HG02610 (cell line): ENCODE measurements at regions not wholly inside any gene's neighbourhood (a gene's known extent, or its start where the extent isn't known, plus 50 kb on each side); places are given as distances from the start of the nearest gene placed in this dataset.

Source experiments
- ATAC-seq: cut with Tn5 transposase; IDR thresholded peaks from one replicate; pipeline ENCODE4 v1.9.1; 2021; ENCODE audit warnings: mild to moderate bottlenecking, moderate library complexity; ENCODE audit not compliant: unreplicated experiment

DNA sequence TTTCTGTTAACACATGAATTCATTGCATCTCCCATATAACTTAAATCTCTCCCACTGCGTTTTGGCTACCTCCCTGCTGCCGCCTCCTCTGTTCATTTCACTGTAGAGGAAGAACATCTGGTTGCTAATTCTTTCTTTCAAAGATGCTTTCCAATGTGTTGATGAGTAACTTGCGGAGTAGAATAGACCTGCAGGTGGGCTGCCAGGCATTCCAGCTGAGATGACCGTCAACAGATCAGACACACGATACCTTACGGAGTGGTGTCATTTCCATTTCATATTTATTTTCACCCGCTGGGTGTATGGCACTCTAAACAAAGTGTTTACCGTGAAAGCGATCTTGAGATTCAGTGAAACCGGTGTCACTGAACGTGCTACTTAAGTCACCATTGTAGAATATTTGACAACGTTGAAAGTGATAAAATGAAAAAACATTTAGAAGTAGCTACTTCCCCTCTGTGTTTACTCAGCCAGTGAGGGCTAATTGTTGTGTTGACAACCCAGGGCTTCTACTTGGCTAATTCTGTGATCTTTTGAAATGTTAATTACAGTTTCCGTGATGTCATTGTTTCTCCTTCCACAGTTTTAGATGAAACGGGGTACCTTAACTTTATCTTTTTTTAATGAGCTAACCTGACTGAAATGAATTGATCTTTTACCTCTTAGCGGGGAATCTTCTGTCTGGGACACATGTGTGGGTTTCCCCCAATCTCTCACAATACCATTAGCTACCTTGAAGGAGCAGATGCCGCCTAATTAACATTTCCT lies 228.5 kb upstream of the ARGLU1 start:
- no peak for ATAC-seq

DNA sequence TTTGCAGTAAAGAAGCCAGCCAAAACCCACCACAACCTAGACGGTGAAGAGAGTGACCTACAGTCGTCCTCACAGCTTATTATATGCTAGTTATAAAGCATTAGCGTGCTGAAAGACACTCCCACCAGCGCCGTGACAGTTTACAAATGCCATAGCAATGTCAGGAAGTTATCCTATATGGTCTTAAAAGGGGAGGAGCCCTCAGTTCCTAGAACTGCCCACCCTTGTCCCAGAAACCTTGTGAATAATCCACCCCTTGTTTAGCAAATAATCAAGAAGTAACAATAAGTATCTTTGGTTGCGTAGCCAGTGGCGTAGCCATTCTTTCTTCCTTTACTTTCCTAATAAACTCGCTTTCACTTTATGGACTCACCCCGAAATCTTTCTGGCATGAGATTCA lies 227.9 kb upstream of the ARGLU1 start:
- ATAC-seq: no peak

DNA sequence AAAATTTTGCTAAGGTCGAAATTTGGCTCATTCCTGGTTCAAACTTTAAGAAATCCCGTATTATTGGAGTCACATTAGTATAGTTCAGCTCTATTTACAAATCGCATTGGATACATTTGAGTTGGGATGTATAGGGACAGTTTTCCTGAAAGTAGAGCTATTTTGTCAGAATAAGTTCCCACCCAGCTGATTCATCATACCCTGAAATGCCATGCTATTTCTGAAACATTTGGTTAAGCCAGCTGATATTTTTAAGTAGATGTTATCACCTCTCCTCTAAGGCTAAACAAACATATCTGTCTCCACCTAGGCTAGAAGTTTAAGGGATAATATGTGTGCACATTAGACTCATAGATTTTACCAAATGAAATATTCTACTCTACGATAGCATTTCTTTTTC lies 226.2 kb upstream of the ARGLU1 start:
- no peak for ATAC-seq

DNA sequence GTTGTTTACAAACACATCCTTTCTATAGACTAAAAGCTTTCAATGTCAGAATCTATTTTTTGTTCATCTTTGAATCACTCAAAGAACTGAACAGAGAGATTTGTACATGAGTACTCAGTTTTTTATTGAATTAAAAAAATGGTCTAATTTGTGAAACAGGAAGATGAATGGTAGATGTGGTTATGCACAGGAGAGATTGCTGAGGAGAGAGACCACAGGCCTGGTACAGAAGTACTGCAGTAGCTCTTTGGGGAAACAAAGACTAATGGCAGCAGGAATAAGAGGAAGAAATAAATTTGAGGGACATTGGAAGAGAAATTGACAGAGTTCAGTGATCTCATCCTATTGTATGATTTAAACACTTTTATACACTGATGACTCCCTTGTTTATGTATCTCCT lies 222.0 kb upstream of the ARGLU1 start:
- no peak for ATAC-seq

DNA sequence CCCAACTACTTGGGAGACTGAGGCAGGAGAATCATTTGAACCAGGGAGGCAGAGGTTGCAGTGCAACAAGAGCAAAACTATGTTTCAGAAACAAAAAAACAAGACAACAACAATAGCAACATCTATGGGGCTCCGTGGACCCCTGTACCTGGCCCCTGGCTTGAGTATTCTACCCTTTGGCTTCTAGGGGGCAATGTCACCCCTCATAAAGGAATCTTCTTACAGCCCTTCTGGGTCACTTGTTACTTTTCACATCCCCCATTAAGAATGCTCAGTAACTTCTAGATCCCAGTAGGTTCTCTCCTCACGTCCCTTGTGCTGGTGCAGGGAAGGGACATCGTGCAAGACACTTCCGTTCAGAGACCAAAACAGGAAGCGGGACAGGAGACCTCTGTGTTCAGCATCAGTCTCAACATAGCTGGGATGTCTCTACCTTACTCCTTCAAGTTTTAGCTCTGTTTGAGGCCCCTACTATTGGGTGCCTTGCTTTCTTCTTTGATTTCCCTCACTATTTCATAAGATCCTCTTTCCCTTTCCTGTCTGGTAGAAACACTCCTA lies 218.1 kb upstream of the ARGLU1 start:
- no peak for ATAC-seq

- ATAC-seq: no peak
These were observed 206.7 kb upstream of the ARGLU1 start for GRCh38 chr13:106774621-106775020.

- ATAC-seq: no peak
These were observed 204.2 kb upstream of the ARGLU1 start for GRCh38 chr13:106772006-106772601.

DNA sequence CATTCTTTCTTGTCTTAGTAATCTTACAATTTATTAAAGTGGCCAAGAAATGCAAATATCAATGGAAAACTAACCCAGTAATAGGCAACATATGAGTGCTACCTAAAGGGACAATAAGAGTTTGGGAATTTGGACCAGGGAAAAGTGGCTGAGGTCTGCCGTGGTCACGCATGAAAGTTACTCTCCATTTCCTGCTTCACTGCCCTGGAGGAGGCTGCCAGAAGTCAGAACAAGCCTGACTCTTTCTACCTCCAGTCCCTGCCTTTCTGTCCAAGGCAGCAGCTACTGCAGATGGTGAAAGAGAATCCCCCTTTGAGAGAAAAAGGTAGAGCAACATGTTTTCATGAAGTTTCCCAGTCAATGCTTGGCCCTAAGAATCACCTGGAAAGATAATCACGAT lies 201.1 kb upstream of the ARGLU1 start:
- no peak for ATAC-seq

- ATAC-seq: no peak
These were observed 194.8 kb upstream of the ARGLU1 start for GRCh38 chr13:106762708-106763107.

DNA sequence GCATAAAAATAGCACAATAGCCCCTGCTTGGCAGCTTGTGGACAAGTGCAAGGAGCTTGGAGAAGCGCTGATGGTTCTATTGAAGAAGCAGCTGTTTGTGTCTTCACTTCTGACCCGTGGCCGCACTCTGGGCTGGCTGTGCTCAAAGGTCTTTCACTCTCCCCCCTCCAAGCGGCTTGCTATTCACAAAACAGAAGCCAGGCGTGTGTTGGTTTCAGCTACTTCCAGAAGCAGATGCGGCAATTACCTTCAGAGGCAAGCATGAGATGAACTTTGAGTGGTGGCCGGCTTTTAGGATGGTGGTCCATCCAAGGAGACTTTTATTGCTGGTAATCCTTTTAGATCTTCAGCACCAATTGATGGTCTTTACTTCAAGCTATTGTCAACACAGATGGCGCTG lies 188.5 kb upstream of the ARGLU1 start:
- ATAC-seq: no peak

GRCh38 chr13:106755542-106755941 lies 187.6 kb upstream of the ARGLU1 start:
- no peak for ATAC-seq

- no peak for ATAC-seq
These were observed 185.3 kb upstream of the ARGLU1 start for GRCh38 chr13:106753251-106753650.

- no peak for ATAC-seq
These were observed 184.7 kb upstream of the ARGLU1 start for GRCh38 chr13:106752584-106753170.

GRCh38 chr13:106748785-106749184 lies 180.8 kb upstream of the ARGLU1 start:
- no peak for ATAC-seq

GRCh38 chr13:106744516-106744915 lies 176.6 kb upstream of the ARGLU1 start:
- ATAC-seq: no peak

- no peak for ATAC-seq
These were observed 170.3 kb upstream of the ARGLU1 start for GRCh38 chr13:106738186-106738678.

DNA sequence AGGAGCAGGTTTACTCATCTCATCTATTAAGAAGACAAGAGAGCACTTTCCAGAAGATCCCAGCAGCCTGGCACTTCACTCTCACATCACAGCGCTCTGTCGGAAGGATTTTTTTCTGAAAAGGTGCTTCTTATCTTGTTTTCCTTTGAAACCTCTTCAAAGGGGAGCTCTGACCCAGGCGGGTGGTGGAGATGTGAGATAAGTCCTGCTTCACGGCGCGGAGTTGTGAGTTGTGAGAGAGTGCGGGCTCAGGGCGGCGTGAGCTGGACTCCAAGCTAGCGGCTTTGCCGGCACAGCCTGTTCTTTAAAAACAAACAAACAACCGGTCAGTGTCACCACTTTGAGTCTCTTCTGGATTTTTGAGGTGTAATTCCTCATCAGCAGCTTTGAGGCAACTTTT lies 169.0 kb upstream of the ARGLU1 start:
- no peak for ATAC-seq

GRCh38 chr13:106734198-106734597 lies 166.3 kb upstream of the ARGLU1 start:
- ATAC-seq: no peak

DNA sequence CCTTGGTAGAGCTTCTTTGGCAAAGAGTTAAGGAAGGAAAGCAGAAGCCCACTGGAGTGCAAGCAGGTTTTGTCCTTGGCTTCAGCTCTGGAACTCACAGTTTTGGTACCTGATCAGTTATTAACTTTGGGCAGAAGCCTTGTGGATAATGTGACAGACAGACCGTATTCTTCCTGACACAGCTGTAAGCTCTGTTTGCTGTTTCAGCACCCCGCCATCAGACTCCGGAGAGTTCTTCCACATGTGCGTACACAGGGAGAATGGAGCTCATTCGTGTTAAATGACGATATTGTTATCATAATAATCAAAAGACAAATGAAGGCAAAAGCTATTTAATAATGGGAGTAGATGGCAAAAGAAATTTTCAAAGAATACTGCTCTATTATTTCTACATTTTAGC lies 155.1 kb upstream of the ARGLU1 start:
- no peak for ATAC-seq

- no peak for ATAC-seq
These were observed 154.7 kb upstream of the ARGLU1 start for GRCh38 chr13:106722620-106723019.

DNA sequence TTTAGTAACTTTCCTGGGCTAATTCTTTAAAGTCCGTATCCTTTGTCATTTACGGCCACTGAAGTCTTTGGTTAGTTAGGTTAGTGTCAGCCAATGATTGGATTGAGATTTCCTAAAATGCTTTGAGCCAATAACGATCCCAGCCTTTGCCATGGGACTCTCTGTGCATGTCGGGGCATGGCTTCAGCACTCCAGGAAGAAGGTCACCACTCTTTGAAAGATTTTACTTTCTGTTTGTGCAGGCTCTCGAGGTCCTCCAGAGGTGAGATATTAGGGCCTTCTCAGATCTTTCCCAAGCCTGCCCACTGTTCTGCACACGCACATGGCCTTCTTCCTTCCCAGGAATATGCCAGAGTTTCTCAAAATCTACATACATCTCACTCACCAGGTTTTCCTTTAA lies 153.7 kb upstream of the ARGLU1 start:
- no peak for ATAC-seq
